ENCODE measurements at regions not wholly inside any gene's neighbourhood (a gene's known extent, or its start where the extent isn't known, plus 50 kb on each side); places are given as distances from the start of the nearest gene placed in this dataset.

- intact Hi-C loops (cut with DNase I): no loop called here
- DNase-seq (peak in 1 of 3 donors; percentile 28), ATAC-seq (no peak)
- TF ChIP-seq POLR2A (IDR thresholded peaks at IDR 0.05): no peak
- TF ChIP-seq, protein P1, sequence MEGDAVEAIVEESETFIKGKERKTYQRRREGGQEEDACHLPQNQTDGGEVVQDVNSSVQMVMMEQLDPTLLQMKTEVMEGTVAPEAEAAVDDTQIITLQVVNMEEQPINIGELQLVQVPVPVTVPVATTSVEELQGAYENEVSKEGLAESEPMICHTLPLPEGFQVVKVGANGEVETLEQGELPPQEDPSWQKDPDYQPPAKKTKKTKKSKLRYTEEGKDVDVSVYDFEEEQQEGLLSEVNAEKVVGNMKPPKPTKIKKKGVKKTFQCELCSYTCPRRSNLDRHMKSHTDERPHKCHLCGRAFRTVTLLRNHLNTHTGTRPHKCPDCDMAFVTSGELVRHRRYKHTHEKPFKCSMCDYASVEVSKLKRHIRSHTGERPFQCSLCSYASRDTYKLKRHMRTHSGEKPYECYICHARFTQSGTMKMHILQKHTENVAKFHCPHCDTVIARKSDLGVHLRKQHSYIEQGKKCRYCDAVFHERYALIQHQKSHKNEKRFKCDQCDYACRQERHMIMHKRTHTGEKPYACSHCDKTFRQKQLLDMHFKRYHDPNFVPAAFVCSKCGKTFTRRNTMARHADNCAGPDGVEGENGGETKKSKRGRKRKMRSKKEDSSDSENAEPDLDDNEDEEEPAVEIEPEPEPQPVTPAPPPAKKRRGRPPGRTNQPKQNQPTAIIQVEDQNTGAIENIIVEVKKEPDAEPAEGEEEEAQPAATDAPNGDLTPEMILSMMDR (IDR thresholded peaks at IDR 0.05): no peak
- Histone ChIP-seq H3K27ac (no peak overlapping the region), H3K4me3 (no peak overlapping the region), H3K36me3 (no peaks in the 10 kb centered on the region), H3K27me3 (no peaks in the 10 kb centered on the region), H3K4me1 (peaks cover 0 to 21% (median 6%) of the 10 kb centered on the region in 4 donors), H3K9me3 (no peaks in the 10 kb centered on the region)
- WGBS (ENCODE audit: insufficient coverage, low coverage, low lambda C conversion rate, missing lambda C conversion rate): 59% methylated on average over 7 of the region's 14 CpGs
These were observed 69.9 kb downstream of the SERPINA3 start for GRCh38 chr14:94682061-94682516.

- Histone ChIP-seq H3K36me3 (no peaks in the 10 kb centered on the region), H3K4me3 (no peak overlapping the region), H3K9me3 (no peaks in the 10 kb centered on the region), H3K4me1 (peaks cover 0 to 21% (median 6%) of the 10 kb centered on the region in 4 donors), H3K27ac (peak overlapping the region in 2 of 3 donors; percentile 48 to 71), H3K27me3 (no peaks in the 10 kb centered on the region)
- TF ChIP-seq POLR2A (IDR thresholded peaks at IDR 0.05): no peak
- TF ChIP-seq, protein P1 (IDR thresholded peaks at IDR 0.05): peak; percentile 70 to 86 (median 82)
- 79% methylated on average over 5 of the region's 15 CpGs for WGBS (ENCODE audit: insufficient coverage, low coverage, low lambda C conversion rate, missing lambda C conversion rate)
- DNase-seq (peak; percentile 40 to 73 (median 70)), ATAC-seq (peak; percentile 76 to 89 (median 86))
- intact Hi-C loops (cut with DNase I): no loop called here
These were observed 69.3 kb downstream of the SERPINA3 start for GRCh38 chr14:94681300-94682060.

DNA sequence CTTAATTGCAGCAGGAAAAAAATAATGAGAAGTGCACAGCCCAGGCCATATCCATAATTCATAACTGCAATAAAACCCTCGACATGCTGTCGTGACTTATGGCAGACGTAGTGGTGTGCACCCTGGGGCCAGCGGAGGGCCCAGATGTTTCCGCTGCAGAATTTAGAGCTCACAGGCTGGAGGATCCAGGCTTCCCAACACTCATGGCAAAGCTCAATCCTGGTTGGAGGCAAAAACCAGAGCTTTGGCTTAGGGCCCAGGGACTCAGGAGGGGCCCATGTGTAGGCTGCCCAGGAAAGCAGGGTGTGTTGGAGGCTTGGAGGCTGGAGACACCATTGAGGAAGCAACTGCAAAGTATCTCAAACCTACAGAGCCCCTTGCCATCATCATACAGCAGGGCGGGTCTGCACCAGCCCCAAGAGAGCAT is 68.7 kb downstream of the SERPINA3 start:
- ATAC-seq (peak; percentile 2 to 29 (median 13)), DNase-seq (peak in 1 of 3 donors; percentile 48)
- no peaks in the 10 kb centered on the region for H3K9me3 ChIP-seq
- peak overlapping the region in 2 of 3 donors; percentile 48 to 71 for H3K27ac ChIP-seq
- H3K4me3 ChIP-seq: peak overlapping the region in 1 of 3 donors; percentile 37
- WGBS (ENCODE audit: insufficient coverage, low coverage, low lambda C conversion rate, missing lambda C conversion rate): 40% methylated on average over 6 of the region's 6 CpGs
- intact Hi-C loops (cut with DNase I): no loop called here
- H3K4me1 ChIP-seq: peaks cover 0 to 21% (median 6%) of the 10 kb centered on the region in 4 donors
- TF ChIP-seq, protein P1 (IDR thresholded peaks at IDR 0.05): no peak
- no peak for TF ChIP-seq POLR2A (IDR thresholded peaks at IDR 0.05)
- H3K27me3 ChIP-seq: no peaks in the 10 kb centered on the region
- no peaks in the 10 kb centered on the region for H3K36me3 ChIP-seq

GRCh38 chr14:94679937-94680861 is 68.0 kb downstream of the SERPINA3 start:
- Histone ChIP-seq H3K4me3 (peak overlapping the region in 2 of 3 donors; percentile 29 to 37), H3K27ac (peak overlapping the region in 2 of 3 donors; percentile 48 to 71)

More at GRCh38 chr14:94679937-94680861, 68.0 kb downstream of the SERPINA3 start:
- no peak for TF ChIP-seq POLR2A (IDR thresholded peaks at IDR 0.05)
- TF ChIP-seq, protein P1 (IDR thresholded peaks at IDR 0.05): no peak
- Histone ChIP-seq H3K4me1 (peaks cover 0 to 21% (median 6%) of the 10 kb centered on the region in 4 donors), H3K36me3 (no peaks in the 10 kb centered on the region), H3K27me3 (no peaks in the 10 kb centered on the region), H3K9me3 (no peaks in the 10 kb centered on the region)
- intact Hi-C loops (cut with DNase I): loop anchor here in 1 of 2 donors (10.0 kb wide), 1 partner anchor 55 kb away; no protein-coding TSS in a partner anchor
- DNase-seq (peak; percentile 45 to 85 (median 76)), ATAC-seq (peak; percentile 88 to 91 (median 89))
- WGBS (ENCODE audit: insufficient coverage, low coverage, low lambda C conversion rate, missing lambda C conversion rate): 33% methylated on average over 13 of the region's 19 CpGs
